A549 (cell line): ENCODE measurements at regions not wholly inside any gene's neighbourhood (a gene's known extent, or its start where the extent isn't known, plus 50 kb on each side); places are given as distances from the start of the nearest gene placed in this dataset.

Source experiments
- ATAC-seq, 2 experiments: fragments of 200-7000 bp in 1 of 2; fragments of >200 bp in 1 of 2; cut with Nextera tagmentation in 1 of 2; cut with Tn5 transposase in 1 of 2; 3 replicates each; pipeline versions ENCODE4 v1.8.0 to v1.9.1; 2018 to 2020; ENCODE audit warnings: mild to moderate bottlenecking in 1 of 2, moderate library complexity in 1 of 2
- CTCF ChIA-PET: fragments of 300-600 bp; sonication (Branson Sonifier 250); formaldehyde crosslinking; extraction: SDS; loops from one replicate; lab custom pipeline; 2021; ENCODE audit warnings: antibody characterized with exemption, inconsistent platforms; lab: Yijun Ruan, JAX
- POLR2A ChIA-PET: fragments of 350-600 bp; formaldehyde crosslinking; extraction: SDS; loops from one replicate; lab custom pipeline; 2021; ENCODE audit warnings: antibody characterized with exemption, inconsistent platforms; lab: Yijun Ruan, JAX
- DNase-seq, 2 experiments: peaks; one replicate each; pipeline versions ENCODE4 v3.0.0 to v3.0.0-alpha.2; 2011 to 2016; ENCODE audit warnings: low read depth in 1 of 2, low spot score in 1 of 2
- FAIRE-seq: peaks from 2 replicates; lab custom pipeline; 2011; peaks lifted over from hg19 to GRCh38; lab: Jason Lieb, UNC
- H3K27ac ChIP-seq, 2 experiments: fragments of >200 bp; sonication (Bioruptor Twin); formaldehyde crosslinking; 3 replicates each; pipeline ENCODE4 v1.5.1; 2016 to 2017
- H3K4me1 ChIP-seq: fragments of >200 bp; sonication (Bioruptor Twin); formaldehyde crosslinking; 3 replicates; pipeline ENCODE4 v1.6.1; 2016
- H3K4me2 ChIP-seq: fragments of >200 bp; sonication (Bioruptor Twin); formaldehyde crosslinking; 3 replicates; pipeline ENCODE4 v1.6.1; 2016
- H3K4me3 ChIP-seq: fragments of >200 bp; sonication (Bioruptor Twin); formaldehyde crosslinking; 3 replicates; pipeline ENCODE4 v1.5.1; 2016
- H3K9me3 ChIP-seq: fragments of >200 bp; sonication (Bioruptor Twin); formaldehyde crosslinking; 3 replicates; pipeline ENCODE4 v1.6.1; 2016
- CBX8 ChIP-seq: fragments of 200-600 bp; sonication (generic); IDR thresholded peaks from 2 replicates; pipeline ENCODE4 v1.6.1; 2016
- CEBPB ChIP-seq, 2 experiments: fragments of >200 bp in 1 of 2; sonication (Bioruptor Twin) in 1 of 2; formaldehyde crosslinking in 1 of 2; IDR thresholded peaks; 2 replicates each; pipeline ENCODE4 v1.6.1; 2012 to 2016
- EHF ChIP-seq: fragments of 250-450 bp; sonication (Bioruptor Pico); IDR thresholded peaks from 2 replicates; pipeline ENCODE4 v1.5.0; 2020; ENCODE audit warnings: mild to moderate bottlenecking
- EHMT2 ChIP-seq: fragments of 200-600 bp; sonication (generic); IDR thresholded peaks from 2 replicates; pipeline ENCODE4 v1.6.1; 2016; ENCODE audit warnings: antibody characterized with exemption, low read depth, mild to moderate bottlenecking, moderate library complexity
- EP300 ChIP-seq, 2 experiments: fragments of >200 bp; sonication (Bioruptor Twin); formaldehyde crosslinking; IDR thresholded peaks; 2 replicates in 1 of 2; 3 replicates in 1 of 2; pipeline ENCODE4 v1.6.1; 2016 to 2017
- GATA3 ChIP-seq: IDR thresholded peaks from 2 replicates; pipeline ENCODE4 v1.6.1; 2012; ENCODE audit warnings: borderline replicate concordance
- HDAC2 ChIP-seq: fragments of 200-600 bp; sonication (generic); IDR thresholded peaks from 2 replicates; pipeline ENCODE4 v1.6.1; 2016
- HEYL ChIP-seq: fragments of 250-450 bp; sonication (Bioruptor Pico); IDR thresholded peaks from 2 replicates; pipeline ENCODE4 v1.8.0; 2021; ENCODE audit warnings: mild to moderate bottlenecking, moderate library complexity
- HOXA7 ChIP-seq: fragments of 250-450 bp; sonication (Bioruptor Pico); IDR thresholded peaks from 2 replicates; pipeline ENCODE4 v1.5.0; 2020; ENCODE audit warnings: mild to moderate bottlenecking, moderate library complexity
- JUN ChIP-seq, 2 experiments: fragments of >200 bp; sonication (Bioruptor Twin); formaldehyde crosslinking; IDR thresholded peaks; 2 replicates in 1 of 2; 3 replicates in 1 of 2; pipeline ENCODE4 v1.6.1; 2016 to 2017
- NFE2L2 ChIP-seq: fragments of 150-350 bp; conservative IDR thresholded peaks from 2 replicates; pipeline ENCODE4 v1.6.1; 2014; ENCODE audit warnings: low read length
- POLR2A ChIP-seq: IDR thresholded peaks from 2 replicates; pipeline ENCODE4 v1.6.1; 2012; ENCODE audit warnings: mild to moderate bottlenecking, low read length
- RCOR1 ChIP-seq: fragments of 150-350 bp; IDR thresholded peaks from 2 replicates; pipeline ENCODE4 v1.6.1; 2014; ENCODE audit warnings: antibody characterized with exemption, low read length, low read depth
- RFX5 ChIP-seq: fragments of 450-650 bp; IDR thresholded peaks from 2 replicates; pipeline ENCODE4 v1.7.1; 2014; ENCODE audit warnings: antibody characterized with exemption, mild to moderate bottlenecking, moderate library complexity
- RNF2 ChIP-seq: fragments of 200-600 bp; sonication (generic); IDR thresholded peaks from 2 replicates; pipeline ENCODE4 v1.6.1; 2016; ENCODE audit warnings: low read depth, mild to moderate bottlenecking, antibody characterized with exemption, moderate library complexity, borderline replicate concordance
- TFCP2L1 ChIP-seq: fragments of 250-450 bp; sonication (Bioruptor Pico); IDR thresholded peaks from 2 replicates; pipeline ENCODE4 v1.5.0; 2021; ENCODE audit warnings: mild to moderate bottlenecking
- ZNF302 ChIP-seq: fragments of 250-450 bp; sonication (Bioruptor Pico); IDR thresholded peaks from 2 replicates; pipeline ENCODE4 v1.9.0; 2021; ENCODE audit warnings: inconsistent platforms, mild to moderate bottlenecking, moderate library complexity
- WGBS: methylation state at CpG from one replicate; pipeline ENCODE4 v1.1.6; 2017; ENCODE audit errors: missing lambda C conversion rate; 5-methylcytosine and 5-hydroxymethylcytosine counted together
- small RNA-seq, 6 experiments: library from RNA; depleted of rRNA; stranded (forward); fragments of <200 nt; gene quantifications; one replicate each; pipeline ENCODE3, GENCODE V24; 2012

GRCh38 chr2:215487002-215487372, 51.1 kb upstream of the FN1 start:
- no peak overlapping the region for H3K27ac ChIP-seq
- FAIRE-seq (no peak), DNase-seq (no peak), ATAC-seq (no peak)
- ChIA-PET POLR2A (no interaction called here), CTCF (no interaction called here)
- no peaks in the 10 kb centered on the region for H3K4me1 ChIP-seq
- WGBS = 72% methylated on average over 4 of the region's 4 CpGs
- no peak overlapping the region for H3K4me2 ChIP-seq
- TF ChIP-seq ZNF302 (CRISPR knock-in tag) = no peak
- TF ChIP-seq RFX5 = no peak
- TF ChIP-seq EP300 (IDR thresholded peaks at IDR 0.05) = no peak
- no peak for TF ChIP-seq EHF
- no peak for TF ChIP-seq HDAC2
- no peak for TF ChIP-seq CEBPB (IDR thresholded peaks at IDR 0.05)
- no peak for TF ChIP-seq TFCP2L1
- no peak for TF ChIP-seq CBX8
- no peak for TF ChIP-seq EHMT2
- TF ChIP-seq POLR2A = no peak
- TF ChIP-seq RNF2 = no peak
- no peak for TF ChIP-seq HOXA7 (CRISPR knock-in tag)
- no peak for TF ChIP-seq RCOR1
- no peak for TF ChIP-seq GATA3
- TF ChIP-seq NFE2L2 = no peak
- H3K9me3 ChIP-seq = no peaks in the 10 kb centered on the region
- no peak overlapping the region for H3K4me3 ChIP-seq

- 90% methylated on average over 2 of the region's 2 CpGs for WGBS
- Histone ChIP-seq H3K9me3 (no peaks in the 10 kb centered on the region), H3K27ac (no peak overlapping the region), H3K4me2 (no peak overlapping the region), H3K4me1 (no peaks in the 10 kb centered on the region), H3K4me3 (no peak overlapping the region)
- TF ChIP-seq JUN (IDR thresholded peaks at IDR 0.05) (no peak), HEYL (CRISPR knock-in tag) (no peak), RCOR1 (no peak), RNF2 (no peak)
- FAIRE-seq = no peak
- no peak for ATAC-seq
- DNase-seq = no peak
- ChIA-PET POLR2A (no interaction called here), CTCF (no interaction called here)
Observed at GRCh38 chr2:215486291-215487001, 50.6 kb upstream of the FN1 start.

Small RNA genes lying in the stretch of these regions (small RNA-seq; reads per million reads assigned to genes)
- gene AC093850.1 = 0 reads per million in 6 experiments
